ENCODE measurements at regions not wholly inside any gene's neighbourhood (a gene's known extent, or its start where the extent isn't known, plus 50 kb on each side); places are given as distances from the start of the nearest gene placed in this dataset.

GRCh38 chr4:57910151-57910550 lies 800.0 kb upstream of the IGFBP7 start:
- Mint-ChIP-seq H3K4me1 (ENCODE audit: low read depth) (no peaks in the 10 kb centered on the region), H3K36me3 (ENCODE audit: low read depth) (no peaks in the 10 kb centered on the region), H3K27me3 (no peaks in the 10 kb centered on the region), H3K9me3 (peaks cover 10% of the 10 kb centered on the region), H3K4me3 (no peak overlapping the region), H3K27ac (no peak overlapping the region)
- no peaks in the 10 kb centered on the region for H3K27me3 ChIP-seq (ENCODE audit: control insufficient read depth in 1 of 2, insufficient read depth in 2 of 2, low read length in 2 of 2)
- DNase-seq (no peak), ATAC-seq (ENCODE audit: poor library complexity) (no peak)
- H3K9me3 ChIP-seq (ENCODE audit: control insufficient read depth in 1 of 2, insufficient read depth in 1 of 2, low read length in 2 of 2): no peaks in the 10 kb centered on the region
- H3K36me3 ChIP-seq (ENCODE audit: insufficient read depth, low read length): no peaks in the 10 kb centered on the region
- H3K4me3 ChIP-seq (ENCODE audit: low read length): no peak overlapping the region
- intact Hi-C loops (cut with DNase I, micrococcal nuclease): no loop called here
- no peak for TF ChIP-seq CTCF (IDR thresholded peaks at IDR 0.05)
- no peak overlapping the region for H3K27ac ChIP-seq (ENCODE audit: low read depth in 1 of 2, low read length in 2 of 2)
- POLR2A ChIA-PET: no interaction called here
- CTCF ChIA-PET: no interaction called here
- H3K4me1 ChIP-seq (ENCODE audit: insufficient read depth, low read length): no peaks in the 10 kb centered on the region

- H3K27me3 Mint-ChIP-seq: no peaks in the 10 kb centered on the region
- Histone ChIP-seq H3K36me3 (ENCODE audit: insufficient read depth, low read length) (no peaks in the 10 kb centered on the region), H3K4me3 (ENCODE audit: low read length) (no peak overlapping the region), H3K4me1 (ENCODE audit: insufficient read depth, low read length) (no peaks in the 10 kb centered on the region), H3K27me3 (ENCODE audit: control insufficient read depth in 1 of 2, insufficient read depth in 2 of 2, low read length in 2 of 2) (no peaks in the 10 kb centered on the region), H3K9me3 (ENCODE audit: control insufficient read depth in 1 of 2, insufficient read depth in 1 of 2, low read length in 2 of 2) (no peaks in the 10 kb centered on the region), H3K27ac (ENCODE audit: low read depth in 1 of 2, low read length in 2 of 2) (no peak overlapping the region)
- no peak overlapping the region for H3K27ac Mint-ChIP-seq
- no peak for ATAC-seq (ENCODE audit: poor library complexity)
- no peaks in the 10 kb centered on the region for H3K4me1 Mint-ChIP-seq (ENCODE audit: low read depth)
- H3K9me3 Mint-ChIP-seq: peaks cover 5% of the 10 kb centered on the region
- TF ChIP-seq CTCF (IDR thresholded peaks at IDR 0.05): no peak
- ChIA-PET CTCF (no interaction called here), POLR2A (no interaction called here)
- no peak overlapping the region for H3K4me3 Mint-ChIP-seq
- intact Hi-C loops (cut with DNase I, micrococcal nuclease): no loop called here
- H3K36me3 Mint-ChIP-seq (ENCODE audit: low read depth): no peaks in the 10 kb centered on the region
- DNase-seq: no peak
Observed at GRCh38 chr4:57905965-57906364, 795.8 kb upstream of the IGFBP7 start.

GRCh38 chr4:57877047-57877458 lies 766.9 kb upstream of the IGFBP7 start:
- Mint-ChIP-seq H3K27me3 (no peaks in the 10 kb centered on the region), H3K4me3 (no peak overlapping the region), H3K27ac (no peak overlapping the region), H3K9me3 (peaks cover 12% of the 10 kb centered on the region), H3K36me3 (ENCODE audit: low read depth) (no peaks in the 10 kb centered on the region), H3K4me1 (ENCODE audit: low read depth) (no peaks in the 10 kb centered on the region)
- H3K4me3 ChIP-seq (ENCODE audit: low read length): no peak overlapping the region
- peaks cover 0 to 3% of the 10 kb centered on the region in 2 experiments for H3K9me3 ChIP-seq (ENCODE audit: control insufficient read depth in 1 of 2, insufficient read depth in 1 of 2, low read length in 2 of 2)
- ATAC-seq (ENCODE audit: poor library complexity) (no peak), DNase-seq (no peak)
- H3K27ac ChIP-seq (ENCODE audit: low read depth in 1 of 2, low read length in 2 of 2): no peak overlapping the region
- no peaks in the 10 kb centered on the region for H3K4me1 ChIP-seq (ENCODE audit: insufficient read depth, low read length)
- no peaks in the 10 kb centered on the region for H3K27me3 ChIP-seq (ENCODE audit: control insufficient read depth in 1 of 2, insufficient read depth in 2 of 2, low read length in 2 of 2)
- intact Hi-C loops (cut with DNase I, micrococcal nuclease): no loop called here
- H3K36me3 ChIP-seq (ENCODE audit: insufficient read depth, low read length): no peaks in the 10 kb centered on the region
- ChIA-PET POLR2A (no interaction called here), CTCF (no interaction called here)
- TF ChIP-seq CTCF (IDR thresholded peaks at IDR 0.05): no peak

All from CD4-positive, alpha-beta T cell (primary cell).